H1 (cell line): ENCODE measurements at regions not wholly inside any gene's neighbourhood (a gene's known extent, or its start where the extent isn't known, plus 50 kb on each side); places are given as distances from the start of the nearest gene placed in this dataset.

Experiments
- CTCF ChIA-PET: fragments of 300-600 bp; sonication (Branson Sonifier 250); formaldehyde crosslinking; loops from one replicate; lab custom pipeline; 2021; ENCODE audit not compliant: partially characterized antibody; lab: Charles Lee
- POLR2A ChIA-PET: fragments of 300-600 bp; sonication (Branson Sonifier 250); formaldehyde crosslinking; loops from one replicate; lab custom pipeline; 2021; ENCODE audit warnings: inconsistent platforms; ENCODE audit not compliant: partially characterized antibody; lab: Charles Lee
- DNase-seq, 2 experiments: peaks; one replicate each; pipeline versions ENCODE4 v3.0.0 to v3.0.0-alpha.2; 2010 to 2022; ENCODE audit warnings: low spot score in 2 of 2, low read depth in 1 of 2, mixed read lengths in 1 of 2
- FAIRE-seq: peaks from 2 replicates; lab custom pipeline; 2011; peaks lifted over from hg19 to GRCh38; lab: Jason Lieb, UNC
- H2AFZ ChIP-seq: 2 replicates; pipeline ENCODE4 v1.8.1; 2012; ENCODE audit warnings: low read length, inconsistent platforms
- H2AK5ac ChIP-seq: 2 replicates; pipeline ENCODE4 v1.6.1; 2013; ENCODE audit warnings: low read depth, low read length
- H2BK120ac ChIP-seq: replicated peaks from 2 replicates; pipeline ENCODE3; 2013; ENCODE audit warnings: low read depth, low read length, inconsistent platforms
- H2BK12ac ChIP-seq: 2 replicates; pipeline ENCODE4 v1.6.1; 2013; ENCODE audit warnings: low read depth, low read length
- H2BK15ac ChIP-seq: 2 replicates; pipeline ENCODE4 v1.6.1; 2013; ENCODE audit warnings: low read length
- H2BK20ac ChIP-seq: 2 replicates; pipeline ENCODE4 v1.6.1; 2013; ENCODE audit warnings: low read length
- H2BK5ac ChIP-seq: 2 replicates; pipeline ENCODE4 v1.6.1; 2013; ENCODE audit warnings: low read depth, low read length
- H3K14ac ChIP-seq: 2 replicates; pipeline ENCODE4 v1.6.1; 2013; ENCODE audit warnings: inconsistent platforms; ENCODE audit not compliant: insufficient read length
- H3K18ac ChIP-seq: 2 replicates; pipeline ENCODE4 v1.6.1; 2013; ENCODE audit warnings: low read length; ENCODE audit errors: extremely low read depth
- H3K23ac ChIP-seq: 2 replicates; pipeline ENCODE4 v1.6.1; 2013; ENCODE audit warnings: inconsistent platforms; ENCODE audit not compliant: insufficient read length
- H3K23me2 ChIP-seq: 2 replicates; pipeline ENCODE4 v1.6.1; 2013; ENCODE audit warnings: low read depth, low read length
- H3K27ac ChIP-seq: 2 replicates; pipeline ENCODE4 v1.6.1; 2011; ENCODE audit warnings: low read depth, low read length, inconsistent platforms
- H3K27me3 ChIP-seq, 4 experiments: replicated peaks in 1 of 4; 1 replicate in 1 of 4; 2 replicates in 3 of 4; pipeline versions ENCODE4 v1.6.1 to v1.8.1; 2011 to 2013; ENCODE audit warnings: low read length in 3 of 4, mild to moderate bottlenecking in 3 of 4, inconsistent platforms in 2 of 4, mixed read lengths in 2 of 4, moderate library complexity in 1 of 4; ENCODE audit not compliant: control insufficient read depth in 3 of 4, insufficient read depth in 3 of 4; ENCODE audit errors: extremely low read depth in 1 of 4
- H3K36me3 ChIP-seq, 4 experiments: 2 replicates each; pipeline versions ENCODE4 v1.6.1 to v1.8.1; 2011 to 2013; ENCODE audit warnings: mild to moderate bottlenecking in 4 of 4, low read length in 3 of 4, moderate library complexity in 2 of 4, control low read depth in 1 of 4, inconsistent platforms in 1 of 4; ENCODE audit not compliant: insufficient read depth in 4 of 4, control insufficient read depth in 2 of 4
- H3K4ac ChIP-seq: replicated peaks from 2 replicates; pipeline ENCODE3; 2013; ENCODE audit warnings: low read length, low read depth, mixed read lengths, inconsistent platforms; ENCODE audit not compliant: insufficient read length
- H3K4me1 ChIP-seq, 4 experiments: replicated peaks in 1 of 4; 1 replicate in 1 of 4; 2 replicates in 3 of 4; pipeline versions ENCODE4 v1.6.1 to v1.8.1; 2011 to 2013; ENCODE audit warnings: low read length in 3 of 4, inconsistent platforms in 2 of 4, mixed read lengths in 1 of 4; ENCODE audit not compliant: insufficient read depth in 4 of 4, control insufficient read depth in 3 of 4
- H3K4me2 ChIP-seq, 2 experiments: 2 replicates each; pipeline versions ENCODE4 v1.6.1 to v1.8.1; 2011 to 2013; ENCODE audit warnings: low read depth in 2 of 2, low read length in 2 of 2, control low read depth in 1 of 2, inconsistent platforms in 1 of 2, mild to moderate bottlenecking in 1 of 2; ENCODE audit not compliant: insufficient read depth in 1 of 2
- H3K4me3 ChIP-seq, 4 experiments: fragments of 200-600, 300-600 bp in 1 of 4; sonication (generic), shearing (Covaris generic), sonication (Bioruptor Twin) in 1 of 4; 2 replicates each; pipeline versions ENCODE4 v1.5.1 to v1.8.1; 2011 to 2016; ENCODE audit warnings: low read length in 4 of 4, low read depth in 3 of 4, control low read depth in 2 of 4, inconsistent platforms in 2 of 4, mild to moderate bottlenecking in 2 of 4, mixed read lengths in 1 of 4, moderate library complexity in 1 of 4; ENCODE audit not compliant: insufficient read depth in 2 of 4; ENCODE audit errors: extremely low read depth in 1 of 4
- H3K56ac ChIP-seq: replicated peaks from 2 replicates; pipeline ENCODE3; 2013; ENCODE audit warnings: low read depth, mild to moderate bottlenecking, mixed read lengths, low read length, inconsistent platforms; ENCODE audit not compliant: insufficient read length
- H3K79me1 ChIP-seq: 2 replicates; pipeline ENCODE4 v1.6.1; 2013; ENCODE audit warnings: low read depth, low read length, control low read depth
- H3K79me2 ChIP-seq, 2 experiments: 2 replicates each; pipeline versions ENCODE4 v1.6.1 to v1.8.1; 2012 to 2013; ENCODE audit warnings: low read length in 2 of 2, mild to moderate bottlenecking in 2 of 2, inconsistent platforms in 1 of 2; ENCODE audit not compliant: insufficient read depth in 2 of 2, control insufficient read depth in 1 of 2
- H3K9ac ChIP-seq, 4 experiments: replicated peaks in 1 of 4; 1 replicate in 1 of 4; 2 replicates in 3 of 4; pipeline versions ENCODE4 v1.6.1 to v1.8.1; 2011 to 2013; ENCODE audit warnings: low read depth in 3 of 4, low read length in 3 of 4, control low read depth in 2 of 4, mild to moderate bottlenecking in 2 of 4, moderate library complexity in 2 of 4, inconsistent platforms in 1 of 4; ENCODE audit errors: extremely low read depth in 1 of 4
- H3K9me3 ChIP-seq, 2 experiments: 2 replicates each; pipeline versions ENCODE4 v1.6.1 to v1.8.1; 2012 to 2013; ENCODE audit warnings: mild to moderate bottlenecking in 2 of 2, moderate library complexity in 2 of 2, control low read depth in 1 of 2, inconsistent platforms in 1 of 2, low read depth in 1 of 2, low read length in 1 of 2, mixed read lengths in 1 of 2; ENCODE audit not compliant: insufficient read depth in 2 of 2
- H4K20me1 ChIP-seq, 2 experiments: replicated peaks in 1 of 2; 2 replicates each; pipeline versions ENCODE3 to v1.8.1; 2011 to 2013; ENCODE audit warnings: inconsistent platforms in 2 of 2, low read length in 2 of 2, mild to moderate bottlenecking in 1 of 2; ENCODE audit not compliant: insufficient read depth in 2 of 2, control insufficient read depth in 1 of 2
- H4K5ac ChIP-seq: 2 replicates; pipeline ENCODE4 v1.6.1; 2013; ENCODE audit warnings: low read length, low read depth, mixed read lengths, inconsistent platforms; ENCODE audit not compliant: insufficient read length
- H4K8ac ChIP-seq: 2 replicates; pipeline ENCODE4 v1.8.0; 2013; ENCODE audit warnings: mild to moderate bottlenecking, moderate library complexity, low read length, inconsistent platforms; ENCODE audit not compliant: insufficient read depth; ENCODE audit errors: extremely low read depth
- H4K91ac ChIP-seq: replicated peaks from 2 replicates; pipeline ENCODE3; 2013; ENCODE audit warnings: low read length, mixed read lengths, inconsistent platforms; ENCODE audit not compliant: insufficient read length
- ASH2L ChIP-seq: fragments of 200-600, 300-600 bp; sonication (generic); IDR thresholded peaks from one replicate; pipeline ENCODE4 v1.7.1; 2017; ENCODE audit warnings: low read length
- CTBP2 ChIP-seq: IDR thresholded peaks from 2 replicates; pipeline ENCODE4 v1.7.0; 2011; ENCODE audit warnings: borderline replicate concordance, mild to moderate bottlenecking, moderate library complexity, mixed read lengths, low read length; ENCODE audit not compliant: insufficient read depth, insufficient read length
- E2F6 ChIP-seq: IDR thresholded peaks from 2 replicates; pipeline ENCODE4 v1.6.1; 2012; ENCODE audit warnings: inconsistent platforms
- EP300 ChIP-seq, 2 experiments: IDR thresholded peaks; 1 replicate in 1 of 2; 2 replicates in 1 of 2; pipeline ENCODE4 v1.6.1; 2011 to 2012; ENCODE audit warnings: low read depth in 2 of 2, low read length in 2 of 2, mild to moderate bottlenecking in 2 of 2, borderline replicate concordance in 1 of 2, inconsistent platforms in 1 of 2, moderate library complexity in 1 of 2
- HDAC2 ChIP-seq, 2 experiments: fragments of 300-600 bp in 1 of 2; sonication (generic) in 1 of 2; IDR thresholded peaks; 2 replicates each; pipeline ENCODE4 v1.6.1; 2011 to 2012; ENCODE audit warnings: low read depth in 2 of 2, low read length in 2 of 2, mild to moderate bottlenecking in 2 of 2, moderate library complexity in 2 of 2, borderline replicate concordance in 1 of 2, inconsistent platforms in 1 of 2
- MAX ChIP-seq: IDR thresholded peaks from 2 replicates; pipeline ENCODE4 v1.6.1; 2012; ENCODE audit warnings: inconsistent platforms
- POU5F1 ChIP-seq: IDR thresholded peaks from 2 replicates; pipeline ENCODE4 v1.6.1; 2011; ENCODE audit warnings: low read depth, mild to moderate bottlenecking, low read length, moderate library complexity
- RAD21 ChIP-seq, 2 experiments: IDR thresholded peaks in 1 of 2; conservative IDR thresholded peaks in 1 of 2; 2 replicates each; pipeline ENCODE4 v1.6.1; 2011; ENCODE audit warnings: low read depth in 2 of 2, low read length in 2 of 2, improper control_type of control experiment in 1 of 2, inconsistent platforms in 1 of 2, mild to moderate bottlenecking in 1 of 2, moderate library complexity in 1 of 2
- RXRA ChIP-seq: IDR thresholded peaks from 2 replicates; pipeline ENCODE4 v1.6.1; 2011; ENCODE audit warnings: low read depth, mild to moderate bottlenecking, low read length, moderate library complexity; ENCODE audit not compliant: insufficient read depth
- SP4 ChIP-seq: IDR thresholded peaks from 2 replicates; pipeline ENCODE4 v1.6.1; 2012; ENCODE audit warnings: low read length, inconsistent platforms
- SUZ12 ChIP-seq: fragments of 200-600 bp; sonication (generic); IDR thresholded peaks from 2 replicates; pipeline ENCODE4 v1.6.1; 2012; ENCODE audit warnings: mild to moderate bottlenecking, inconsistent platforms, low read length, moderate library complexity, mixed read lengths
- YY1 ChIP-seq: IDR thresholded peaks from 2 replicates; pipeline ENCODE4 v1.6.1; 2011; ENCODE audit warnings: low read depth, mild to moderate bottlenecking, low read length
- WGBS, 2 experiments: shearing (Covaris generic) in 1 of 2; methylation state at CpG; one replicate each; pipeline versions ENCODE4 v1.1.6 to v1.1.7; 2013 to 2015; ENCODE audit warnings: low lambda C conversion rate in 2 of 2, mixed read lengths in 2 of 2, inconsistent platforms in 1 of 2, low coverage in 1 of 2, missing lambda C conversion rate in 1 of 2; ENCODE audit not compliant: insufficient replicate concordance in 2 of 2, insufficient coverage in 1 of 2, insufficient read length in 1 of 2; ENCODE audit errors: extremely low coverage in 1 of 2, missing lambda C conversion rate in 1 of 2; 5-methylcytosine and 5-hydroxymethylcytosine counted together

- H3K4me2 ChIP-seq: no peak overlapping the region
- H3K27ac ChIP-seq: no peak overlapping the region
- ChIA-PET POLR2A (no interaction called here), CTCF (no interaction called here)
- no peaks in the 10 kb centered on the region for H3K36me3 ChIP-seq
- H3K9me3 ChIP-seq: no peaks in the 10 kb centered on the region
- H2AFZ ChIP-seq: no peak overlapping the region
- no peak overlapping the region for H2BK15ac ChIP-seq
- no peak overlapping the region for H4K91ac ChIP-seq
- H3K79me1 ChIP-seq: no peaks in the 10 kb centered on the region
- DNase-seq (no peak), FAIRE-seq (no peak)
- 93% methylated on average over 6 of the region's 7 CpGs; no CpG with 5 or more reads in 1 of the 2 experiments for WGBS, 2 experiments
- no peaks in the 10 kb centered on the region for H3K79me2 ChIP-seq
- no peak overlapping the region for H4K8ac ChIP-seq
- no peak overlapping the region for H3K9ac ChIP-seq
- no peak overlapping the region for H2BK12ac ChIP-seq
- H3K27me3 ChIP-seq: no peaks in the 10 kb centered on the region
- no peaks in the 10 kb centered on the region for H3K4me1 ChIP-seq
- no peak overlapping the region for H2BK20ac ChIP-seq
- H4K5ac ChIP-seq: no peak overlapping the region
- no peak overlapping the region for H2BK5ac ChIP-seq
- H3K23me2 ChIP-seq: no peaks in the 10 kb centered on the region
- no peak overlapping the region for H2AK5ac ChIP-seq
- H2BK120ac ChIP-seq: no peak overlapping the region
- H3K18ac ChIP-seq: no peak overlapping the region
- no peak overlapping the region for H3K23ac ChIP-seq
- H3K4me3 ChIP-seq: no peak overlapping the region
- no peaks in the 10 kb centered on the region for H4K20me1 ChIP-seq
- no peak overlapping the region for H3K4ac ChIP-seq
- H3K56ac ChIP-seq: no peak overlapping the region
- H3K14ac ChIP-seq: no peak overlapping the region
- TF ChIP-seq MAX: no peak
- no peak for TF ChIP-seq POU5F1
- no peak for TF ChIP-seq ASH2L
- no peak for TF ChIP-seq E2F6
- no peak for TF ChIP-seq EP300 (IDR thresholded peaks at IDR 0.05; ENCODE audit: borderline replicate concordance in 1 of 2, low read depth in 2 of 2, low read length in 2 of 2)
- no peak for TF ChIP-seq CTBP2
- TF ChIP-seq SP4: no peak
- no peak for TF ChIP-seq RXRA
- no peak for TF ChIP-seq RAD21 (IDR thresholded peaks at IDR 0.05 in 1 of 2, conservative IDR thresholded peaks at IDR 0.05 in 1 of 2; ENCODE audit: low read depth in 2 of 2, low read length in 2 of 2)
- no peak for TF ChIP-seq YY1
- TF ChIP-seq HDAC2 (IDR thresholded peaks at IDR 0.05; ENCODE audit: borderline replicate concordance in 1 of 2, low read depth in 2 of 2, low read length in 2 of 2): no peak
- TF ChIP-seq SUZ12: no peak
These were observed 109.7 kb downstream of the MSL3 start for GRCh38 chrX:11867610-11868345.
